ENCODE measurements at regions not wholly inside any gene's neighbourhood (a gene's known extent, or its start where the extent isn't known, plus 50 kb on each side); places are given as distances from the start of the nearest gene placed in this dataset.

DNA sequence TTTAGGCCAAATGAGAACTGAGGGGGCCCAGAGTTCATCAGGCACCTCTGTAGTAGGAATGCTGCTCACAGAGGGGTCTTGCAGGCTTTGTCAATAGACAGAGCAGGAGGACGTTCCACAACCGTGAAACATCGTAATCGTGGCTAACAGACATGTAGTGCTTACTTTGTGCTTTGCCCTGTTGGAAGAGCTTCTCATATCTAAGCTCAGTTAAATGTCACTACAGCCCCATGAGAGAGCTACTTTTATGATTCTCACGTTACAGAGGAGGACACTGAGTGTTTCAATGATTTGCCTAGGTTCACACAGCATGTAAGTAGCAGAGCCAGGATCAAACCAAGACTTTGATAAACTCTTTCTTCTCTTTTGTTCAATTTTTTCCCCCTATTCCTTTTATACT is 136.6 kb downstream of the MYCN start:
- Histone ChIP-seq H3K27me3 (ENCODE audit: insufficient read depth, poor library complexity, severe bottlenecking) (no peaks in the 10 kb centered on the region), H3K9me3 (ENCODE audit: severe bottlenecking) (no peaks in the 10 kb centered on the region), H3K27ac (ENCODE audit: poor library complexity, severe bottlenecking) (no peak overlapping the region), H3K4me3 (ENCODE audit: severe bottlenecking) (no peak overlapping the region), H3K36me3 (ENCODE audit: low read depth) (no peaks in the 10 kb centered on the region), H3K4me1 (ENCODE audit: insufficient read depth, poor library complexity, severe bottlenecking) (no peaks in the 10 kb centered on the region)
- TF ChIP-seq CTCF (IDR thresholded peaks at IDR 0.05; ENCODE audit: poor library complexity, severe bottlenecking), result no peak
- DNase-seq (ENCODE audit: low spot score), result no peak
- no peak for ATAC-seq (ENCODE audit: low read depth)

DNA sequence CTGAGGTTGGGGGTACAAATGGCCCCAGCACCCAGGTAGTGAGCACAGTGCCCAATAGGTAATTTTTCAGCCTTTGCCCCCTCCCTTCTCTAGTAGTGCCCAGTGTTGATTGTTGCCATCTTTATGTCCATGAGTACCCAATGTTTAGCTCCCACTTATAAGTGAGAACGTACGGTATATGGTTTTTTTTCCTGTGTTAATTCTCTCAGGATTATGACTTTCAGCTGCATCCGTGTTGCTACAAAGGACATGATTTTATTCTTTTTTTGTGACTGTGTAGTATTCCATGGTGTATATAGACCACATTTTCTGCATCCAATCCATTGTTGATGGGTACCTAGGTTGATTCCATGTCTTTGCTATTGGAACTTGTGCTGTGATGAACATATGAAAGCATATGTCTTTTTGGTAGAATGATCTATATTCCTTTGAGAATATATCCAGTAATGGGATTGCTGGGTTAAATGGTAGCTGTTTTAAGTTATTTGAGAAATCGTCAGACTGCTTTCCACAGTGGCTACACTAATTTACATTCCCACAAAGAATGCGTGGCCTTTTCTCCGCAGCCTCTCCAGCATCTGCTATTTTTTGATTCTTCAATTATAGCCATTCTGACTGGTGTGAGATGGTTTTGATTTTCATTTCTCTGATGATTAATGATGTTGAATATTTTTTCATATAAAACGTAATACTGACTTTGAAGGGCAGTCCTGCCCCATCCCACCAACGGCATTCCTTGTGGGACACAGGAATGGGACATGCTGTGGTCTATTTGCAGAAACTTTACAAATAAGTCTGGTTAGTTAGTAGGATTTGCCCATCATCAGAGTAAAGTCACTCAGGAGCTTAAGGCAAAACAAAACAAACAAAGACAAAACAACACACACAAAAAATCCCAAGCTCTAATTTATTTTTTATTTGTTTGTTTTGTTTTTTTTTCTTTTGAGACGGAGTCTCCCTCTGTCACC is 135.0 kb downstream of the MYCN start:
- H3K4me3 ChIP-seq (ENCODE audit: severe bottlenecking), result no peak overlapping the region
- TF ChIP-seq CTCF (IDR thresholded peaks at IDR 0.05; ENCODE audit: poor library complexity, severe bottlenecking), result no peak
- no peak overlapping the region for H3K27ac ChIP-seq (ENCODE audit: poor library complexity, severe bottlenecking)
- H3K9me3 ChIP-seq (ENCODE audit: severe bottlenecking), result no peaks in the 10 kb centered on the region
- no peaks in the 10 kb centered on the region for H3K36me3 ChIP-seq (ENCODE audit: low read depth)
- no peaks in the 10 kb centered on the region for H3K27me3 ChIP-seq (ENCODE audit: insufficient read depth, poor library complexity, severe bottlenecking)
- no peaks in the 10 kb centered on the region for H3K4me1 ChIP-seq (ENCODE audit: insufficient read depth, poor library complexity, severe bottlenecking)
- ATAC-seq (ENCODE audit: low read depth) (no peak), DNase-seq (ENCODE audit: low spot score) (no peak)

DNA sequence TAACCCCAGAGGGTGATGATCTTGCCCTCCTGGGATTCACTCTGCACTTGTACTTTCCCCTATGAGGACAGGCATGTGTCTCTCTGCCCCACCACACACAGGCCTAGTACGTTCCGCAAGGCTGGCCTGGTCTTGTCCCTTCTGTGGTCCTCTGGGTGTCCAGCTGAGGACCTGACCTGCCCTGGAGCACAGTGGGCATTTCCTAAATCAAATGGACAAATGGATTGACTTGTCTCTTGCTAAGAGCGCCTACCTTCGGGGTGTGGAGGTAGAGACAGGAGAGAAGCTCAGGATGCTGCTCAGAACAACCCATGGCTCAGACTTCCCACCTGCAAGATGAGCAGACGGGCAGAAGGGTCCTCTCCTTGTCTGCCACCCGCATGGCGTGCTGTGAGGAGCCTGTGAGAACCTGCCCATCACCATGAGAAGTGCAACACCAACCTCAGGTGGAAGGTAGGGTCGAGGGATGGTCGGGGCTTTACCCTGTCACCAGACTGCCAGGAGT is 133.6 kb downstream of the MYCN start:
- no peak for DNase-seq (ENCODE audit: low spot score)
- H3K4me1 ChIP-seq (ENCODE audit: insufficient read depth, poor library complexity, severe bottlenecking), result no peaks in the 10 kb centered on the region
- ATAC-seq (ENCODE audit: low read depth), result no peak
- no peaks in the 10 kb centered on the region for H3K36me3 ChIP-seq (ENCODE audit: low read depth)
- H3K27ac ChIP-seq (ENCODE audit: poor library complexity, severe bottlenecking), result no peak overlapping the region
- H3K27me3 ChIP-seq (ENCODE audit: insufficient read depth, poor library complexity, severe bottlenecking), result no peaks in the 10 kb centered on the region
- no peak for TF ChIP-seq CTCF (IDR thresholded peaks at IDR 0.05; ENCODE audit: poor library complexity, severe bottlenecking)
- no peaks in the 10 kb centered on the region for H3K9me3 ChIP-seq (ENCODE audit: severe bottlenecking)
- no peak overlapping the region for H3K4me3 ChIP-seq (ENCODE audit: severe bottlenecking)

GRCh38 chr2:16073471-16073870 is 133.1 kb downstream of the MYCN start:
- H3K27me3 ChIP-seq (ENCODE audit: insufficient read depth, poor library complexity, severe bottlenecking), result no peaks in the 10 kb centered on the region
- H3K4me3 ChIP-seq (ENCODE audit: severe bottlenecking), result no peak overlapping the region
- H3K9me3 ChIP-seq (ENCODE audit: severe bottlenecking), result no peaks in the 10 kb centered on the region
- no peaks in the 10 kb centered on the region for H3K36me3 ChIP-seq (ENCODE audit: low read depth)
- DNase-seq (ENCODE audit: low spot score), result no peak
- no peak overlapping the region for H3K27ac ChIP-seq (ENCODE audit: poor library complexity, severe bottlenecking)
- H3K4me1 ChIP-seq (ENCODE audit: insufficient read depth, poor library complexity, severe bottlenecking), result no peaks in the 10 kb centered on the region
- no peak for ATAC-seq (ENCODE audit: low read depth)
- no peak for TF ChIP-seq CTCF (IDR thresholded peaks at IDR 0.05; ENCODE audit: poor library complexity, severe bottlenecking)

Data from RWPE2 (cell line).